HG02678 (cell line): ENCODE measurements at regions not wholly inside any gene's neighbourhood (a gene's known extent, or its start where the extent isn't known, plus 50 kb on each side); places are given as distances from the start of the nearest gene placed in this dataset.
"Not testable (repeated sequence)": the region's sequence is repeated elsewhere in the genome, so short reads cannot be mapped to it uniquely, and the experiment has no call there.

Source experiments
- ATAC-seq: cut with Tn5 transposase; IDR thresholded peaks from one replicate; pipeline ENCODE4 v1.9.1; 2021; ENCODE audit warnings: mild to moderate bottlenecking, moderate library complexity; ENCODE audit not compliant: unreplicated experiment

DNA sequence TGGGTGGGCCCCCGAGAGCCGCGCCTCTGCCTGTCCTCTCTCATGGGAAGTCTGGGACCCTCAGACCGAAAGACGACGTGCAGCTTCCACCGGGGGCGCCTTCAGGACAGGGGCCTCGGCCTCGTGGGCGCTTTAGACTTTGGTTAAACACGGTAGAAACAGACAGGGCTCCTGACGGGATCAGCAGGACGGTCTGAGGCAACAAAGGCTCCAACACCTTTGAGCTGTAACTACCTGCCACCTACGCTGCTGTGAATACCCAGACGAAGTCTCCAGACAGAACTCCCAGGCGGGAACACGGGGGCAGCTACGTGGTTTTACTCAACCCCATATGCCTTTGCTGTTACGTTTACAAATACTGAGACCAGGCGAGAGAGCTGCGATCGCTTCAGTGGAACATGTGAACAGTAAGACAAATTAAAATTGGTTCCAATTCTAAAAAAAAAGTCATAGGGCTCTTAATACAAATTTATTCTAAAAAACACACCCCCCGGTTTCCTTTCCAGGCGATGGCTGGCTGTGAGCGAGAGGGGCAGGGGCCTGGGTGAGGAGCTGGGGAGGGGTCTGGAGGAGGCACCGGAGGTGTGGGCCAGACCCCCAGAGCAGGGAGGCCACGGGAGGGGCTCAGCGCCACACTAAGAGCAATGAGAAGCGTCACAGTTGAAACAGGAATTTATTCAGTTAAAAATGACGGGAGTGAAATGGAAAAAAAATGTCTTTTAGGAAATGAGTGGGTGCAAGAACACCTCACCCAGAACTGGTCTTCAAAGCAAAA lies 453.2 kb downstream of the QKI start:
- no peak for ATAC-seq

DNA sequence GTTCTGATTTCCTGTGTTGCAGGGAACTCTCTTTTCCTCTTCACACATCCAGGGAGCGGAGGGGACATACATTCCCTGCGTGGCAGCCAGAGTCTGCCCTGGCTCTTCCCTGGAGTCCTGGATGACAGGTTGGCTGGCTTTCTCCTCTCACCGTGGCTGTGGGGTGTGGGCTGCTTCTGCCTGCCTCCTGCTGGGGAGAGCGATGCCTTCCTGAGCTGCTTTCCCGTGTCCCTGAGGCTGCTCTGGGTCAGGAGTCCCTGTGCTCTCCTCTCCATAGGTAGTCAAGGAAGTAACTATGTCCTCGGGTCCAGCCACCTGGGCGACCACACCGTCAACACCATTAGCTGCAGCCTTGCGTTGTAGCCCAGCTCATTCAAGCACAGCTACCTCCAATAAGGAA lies 451.7 kb downstream of the QKI start:
- ATAC-seq = no peak

DNA sequence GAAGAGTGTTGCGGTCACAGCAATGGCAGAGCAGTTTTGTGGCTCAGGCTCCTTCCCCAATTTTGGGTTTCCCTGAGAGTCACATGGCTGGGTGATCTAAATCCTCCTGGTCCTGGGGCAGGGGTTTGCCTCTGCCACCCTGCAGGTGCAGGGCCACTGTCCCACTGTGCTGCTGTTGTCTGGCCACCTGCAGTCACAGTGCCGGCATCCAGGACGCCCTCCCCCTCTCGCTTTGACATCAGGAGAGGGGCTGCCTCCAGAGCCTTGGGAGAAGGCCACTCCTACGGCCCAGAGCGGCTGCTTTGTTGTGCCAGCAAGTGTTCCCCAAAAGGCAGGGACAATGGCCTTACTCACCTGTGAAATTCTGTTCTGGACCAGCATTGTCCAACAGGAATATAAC lies 449.0 kb downstream of the QKI start:
- ATAC-seq = no peak

DNA sequence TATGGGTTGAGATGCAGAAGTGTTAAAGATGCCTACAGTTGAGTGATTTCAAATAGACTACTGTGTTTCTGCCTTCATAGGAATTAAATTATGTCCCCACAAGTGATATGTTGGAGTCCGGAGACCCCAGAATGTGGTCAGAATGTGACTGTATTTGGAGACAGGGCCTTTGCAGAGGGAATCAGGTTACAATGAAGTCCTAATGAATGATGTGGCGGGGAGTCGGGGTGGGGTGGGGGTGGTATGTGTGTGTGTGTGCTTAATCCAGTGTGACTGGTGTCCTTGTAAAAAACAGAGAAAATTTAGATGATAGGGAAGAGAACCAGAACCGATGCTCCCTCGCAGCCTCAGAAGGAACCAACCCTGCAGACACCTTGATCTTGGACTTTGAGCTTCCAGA lies 448.2 kb downstream of the QKI start:
- ATAC-seq = no peak

DNA sequence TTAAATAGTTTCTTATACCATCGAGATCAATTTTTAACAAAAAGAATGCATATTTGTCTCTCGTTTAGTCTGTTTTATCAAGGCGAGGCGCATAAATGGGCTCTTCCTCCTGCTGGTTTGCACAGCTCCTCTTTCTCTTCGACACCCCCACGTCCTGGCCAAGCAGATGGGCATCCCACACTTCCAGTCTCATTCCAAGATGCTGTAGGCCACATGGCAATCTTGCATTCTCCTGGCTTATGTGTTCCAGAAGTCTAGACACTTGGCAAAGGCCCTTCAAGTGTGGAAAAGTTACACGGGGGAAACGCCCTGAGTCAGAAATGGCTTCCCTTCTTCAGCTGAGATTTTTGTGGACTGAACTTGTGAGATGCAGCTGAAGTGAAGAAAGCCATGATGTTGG lies 447.1 kb downstream of the QKI start:
- ATAC-seq = no peak

DNA sequence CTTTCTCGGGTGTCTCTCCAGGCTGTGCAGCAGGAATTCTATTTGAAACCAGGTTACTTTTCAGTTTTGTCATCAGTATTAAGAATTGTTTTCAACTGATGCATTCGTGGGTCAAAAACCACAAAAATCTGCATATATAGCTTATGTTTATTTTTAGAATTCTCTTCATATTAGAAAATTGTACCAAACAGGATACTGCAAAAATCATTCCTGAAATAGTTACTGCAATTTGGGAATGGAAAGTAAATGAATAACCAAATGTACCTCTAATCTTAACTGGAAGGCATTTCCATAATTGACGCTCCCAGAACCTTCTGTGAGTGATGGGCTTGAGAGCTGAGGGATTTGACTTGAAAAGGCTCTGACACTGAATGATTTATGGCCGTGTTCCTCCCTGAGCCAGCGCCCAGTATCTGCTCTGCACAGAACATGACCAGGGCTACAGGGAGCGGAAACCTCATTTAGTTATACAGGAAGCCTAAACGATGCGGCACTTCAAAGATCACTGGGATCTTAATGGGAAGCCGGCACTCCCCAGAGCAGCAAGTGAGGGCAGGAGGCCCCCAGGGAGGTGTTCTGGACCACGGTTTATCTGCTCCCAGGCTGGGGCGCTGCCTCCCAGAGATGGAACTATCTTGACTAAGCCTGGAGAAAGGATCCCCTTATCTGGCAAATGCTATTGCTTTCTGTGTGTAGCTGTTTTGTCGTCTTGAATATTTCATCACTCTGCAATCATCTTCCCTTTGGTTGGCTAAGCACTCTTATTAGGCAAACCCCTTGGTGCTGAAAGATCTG lies 446.0 kb downstream of the QKI start:
- no peak for ATAC-seq

DNA sequence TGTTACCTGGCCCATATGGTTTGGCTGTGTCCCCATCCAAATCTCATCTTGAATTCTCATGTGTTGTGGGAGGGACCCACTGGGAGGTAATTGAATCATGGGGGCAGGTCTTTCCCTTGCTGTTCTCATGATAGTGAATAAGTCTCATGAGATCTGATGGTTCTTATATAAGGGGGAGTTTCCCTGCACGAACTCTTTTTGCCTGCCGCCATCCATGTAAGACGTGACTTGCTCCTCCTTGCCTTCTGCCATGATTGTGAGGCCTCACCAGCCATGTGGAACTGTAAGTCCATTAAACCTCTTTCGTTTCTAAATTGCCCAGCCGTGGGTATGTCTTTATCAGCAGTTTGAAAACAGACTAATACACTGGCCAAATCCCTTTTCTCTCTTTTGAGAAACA lies 444.4 kb downstream of the QKI start:
- not testable (repeated sequence) for ATAC-seq

DNA sequence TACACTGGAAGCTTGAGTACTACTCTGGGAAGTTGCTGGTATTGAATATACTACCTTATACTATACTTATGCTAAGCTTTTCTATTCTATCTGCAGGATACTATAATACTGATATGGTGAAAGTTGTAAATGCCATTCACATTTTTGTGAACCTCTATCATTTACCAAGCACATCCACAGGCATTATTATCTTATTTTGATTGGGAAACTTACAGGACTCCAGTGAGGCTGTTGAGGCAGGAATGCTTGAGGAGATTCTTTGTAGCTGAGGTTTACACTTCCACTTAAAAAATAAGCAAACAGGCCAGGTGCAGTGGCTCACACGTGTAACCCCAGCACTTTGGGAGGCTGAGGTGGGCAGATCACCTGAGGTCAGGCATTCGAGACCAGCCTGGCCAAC lies 442.9 kb downstream of the QKI start:
- ATAC-seq = no peak

DNA sequence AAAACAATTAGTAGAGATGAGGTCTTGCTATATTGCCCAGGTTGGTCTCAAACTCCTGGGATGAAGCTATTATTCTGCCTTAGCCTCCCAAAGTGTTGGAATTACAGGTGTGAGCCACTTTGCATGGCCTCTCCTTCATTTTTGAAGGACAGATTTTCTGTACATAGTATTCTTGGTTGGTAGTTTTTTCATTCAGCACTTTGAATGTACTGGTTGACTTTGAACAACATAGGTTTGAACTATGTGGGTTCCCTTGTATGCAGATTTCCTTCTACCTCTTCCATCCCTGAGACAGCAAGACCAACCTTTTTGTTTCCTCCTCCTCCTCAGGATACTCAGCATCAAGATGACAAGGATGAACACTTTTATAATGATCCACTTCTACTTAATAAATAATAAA lies 436.4 kb downstream of the QKI start:
- ATAC-seq = no peak

DNA sequence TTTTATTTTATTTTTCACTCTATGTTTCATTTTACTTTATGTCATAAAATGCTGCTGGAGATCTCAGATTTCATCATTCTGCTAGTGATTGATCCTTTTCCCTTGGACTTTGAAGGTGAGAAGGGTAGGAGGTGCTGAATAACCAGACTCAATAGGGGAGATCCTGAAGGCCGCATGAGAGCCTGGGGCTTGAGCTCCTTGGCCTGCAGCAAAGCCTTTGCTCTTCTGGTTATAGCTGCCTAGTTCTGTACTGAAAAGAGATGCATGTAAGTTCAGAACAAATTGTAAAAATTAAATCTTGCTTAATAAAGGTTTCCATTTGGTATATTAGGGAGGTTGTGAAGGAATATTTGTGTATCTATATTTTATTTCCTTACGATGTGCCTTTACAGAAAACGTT lies 430.2 kb downstream of the QKI start:
- ATAC-seq = no peak

DNA sequence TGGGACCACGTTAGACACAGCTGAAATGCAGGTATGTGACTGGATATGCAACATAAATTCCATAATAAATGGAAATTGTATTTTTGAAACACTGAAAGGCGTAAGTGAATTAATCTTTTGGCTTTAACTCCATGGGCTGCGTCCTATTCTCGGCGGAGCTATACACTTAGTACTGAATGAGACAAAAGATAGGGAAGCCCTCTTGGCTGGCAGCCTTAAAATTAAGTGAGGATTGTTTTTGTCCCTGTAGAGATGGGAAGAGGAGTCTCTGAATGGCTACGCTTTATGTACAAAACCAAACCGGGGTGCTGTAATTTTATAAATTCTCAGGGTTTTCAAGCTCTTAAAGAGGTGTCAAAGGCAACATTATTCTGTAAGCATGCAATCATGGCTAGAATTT lies 429.8 kb downstream of the QKI start:
- ATAC-seq = no peak

DNA sequence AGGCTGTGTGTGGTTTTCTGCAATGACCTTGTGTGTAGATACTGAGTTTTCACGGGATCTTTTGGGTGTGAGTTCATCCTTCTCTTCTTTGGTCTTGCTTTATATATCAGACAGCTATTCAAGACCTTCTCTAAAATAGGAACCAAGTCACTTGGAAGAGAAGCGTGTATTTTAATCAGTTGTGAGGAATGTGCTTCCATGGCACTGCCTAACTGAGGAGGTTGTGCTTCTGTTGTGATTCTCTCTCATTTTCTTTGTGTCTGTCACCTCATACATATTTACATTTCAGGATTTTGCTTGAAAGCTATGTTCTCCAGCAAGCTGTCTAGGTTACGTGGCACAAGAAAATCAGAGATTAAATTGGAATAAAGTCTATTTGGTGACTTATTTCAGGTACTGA lies 428.7 kb downstream of the QKI start:
- no peak for ATAC-seq

DNA sequence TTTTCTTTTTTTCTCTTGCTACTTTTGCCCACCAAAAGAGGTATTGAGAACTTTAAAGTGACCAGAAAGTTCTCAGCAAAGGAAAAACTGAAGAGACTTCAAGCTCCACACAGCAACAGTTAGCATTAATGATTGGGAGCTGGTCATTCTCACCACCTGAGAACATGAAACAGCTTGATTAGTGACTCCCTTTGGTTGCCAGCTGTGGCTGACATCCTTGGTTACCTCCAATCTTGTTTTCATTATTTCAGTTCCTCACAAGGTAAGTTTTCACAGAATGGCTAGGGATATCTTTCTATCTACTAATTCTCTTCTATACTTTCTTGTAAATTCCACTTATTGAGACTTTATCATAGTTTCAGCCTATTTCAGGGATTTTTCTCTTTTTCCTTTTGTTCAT lies 427.9 kb downstream of the QKI start:
- ATAC-seq = no peak

DNA sequence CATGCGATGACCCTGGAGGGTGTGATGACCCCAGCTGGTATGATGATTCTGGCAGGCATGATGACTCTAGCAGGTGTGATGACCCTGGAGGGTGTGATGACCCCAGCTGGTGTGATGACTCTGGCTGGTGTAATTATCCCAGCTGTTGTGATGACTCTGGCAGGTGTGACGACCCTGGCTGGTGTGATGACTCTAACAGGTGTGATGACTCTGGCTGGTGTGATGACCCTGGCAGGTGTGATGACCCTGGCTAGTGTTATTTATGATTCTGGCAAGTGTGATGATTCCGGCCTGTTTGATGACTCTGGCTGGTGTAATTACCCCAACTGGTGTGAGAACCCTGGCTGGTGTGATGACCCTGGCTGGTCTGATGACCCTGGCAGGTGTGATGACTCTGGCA lies 427.2 kb downstream of the QKI start:
- ATAC-seq = no peak

DNA sequence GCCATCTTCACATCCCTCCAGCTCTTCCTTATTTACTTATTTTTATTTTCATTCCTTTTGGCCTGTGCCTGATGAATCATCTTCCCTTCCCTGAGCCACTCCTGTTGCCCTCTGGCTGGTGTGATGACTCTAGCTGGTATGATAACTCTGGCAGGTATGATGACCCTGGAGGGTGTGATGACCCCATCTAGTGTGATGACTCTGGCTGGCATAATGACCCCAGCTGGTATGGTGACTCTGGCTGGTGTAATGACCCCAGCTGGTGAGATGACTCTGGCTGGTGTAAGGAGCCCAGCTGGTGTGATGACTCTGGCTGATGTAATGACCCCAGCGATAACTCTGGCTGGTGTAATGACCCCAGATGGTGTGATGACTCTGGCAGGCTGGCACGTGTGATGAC lies 426.8 kb downstream of the QKI start:
- no peak for ATAC-seq

DNA sequence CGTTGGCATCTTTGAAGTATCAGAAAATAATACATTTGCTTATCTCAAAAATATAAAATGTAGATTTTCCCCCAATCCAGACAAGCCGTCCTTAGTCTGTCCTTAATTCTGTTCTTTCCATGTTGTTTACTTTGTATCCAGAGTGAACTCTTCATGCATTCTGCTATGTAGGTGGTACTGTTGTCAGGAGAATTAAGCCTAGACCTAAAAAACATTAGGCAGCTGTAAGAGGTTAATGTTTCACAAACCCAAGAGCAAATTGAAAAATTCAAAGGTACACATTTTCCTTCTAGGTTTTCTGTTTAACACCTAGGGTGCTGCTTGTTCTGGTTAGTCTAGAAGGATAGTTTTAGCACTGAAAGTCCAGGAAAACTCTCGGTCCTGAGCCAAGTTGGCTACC lies 426.4 kb downstream of the QKI start:
- no peak for ATAC-seq

DNA sequence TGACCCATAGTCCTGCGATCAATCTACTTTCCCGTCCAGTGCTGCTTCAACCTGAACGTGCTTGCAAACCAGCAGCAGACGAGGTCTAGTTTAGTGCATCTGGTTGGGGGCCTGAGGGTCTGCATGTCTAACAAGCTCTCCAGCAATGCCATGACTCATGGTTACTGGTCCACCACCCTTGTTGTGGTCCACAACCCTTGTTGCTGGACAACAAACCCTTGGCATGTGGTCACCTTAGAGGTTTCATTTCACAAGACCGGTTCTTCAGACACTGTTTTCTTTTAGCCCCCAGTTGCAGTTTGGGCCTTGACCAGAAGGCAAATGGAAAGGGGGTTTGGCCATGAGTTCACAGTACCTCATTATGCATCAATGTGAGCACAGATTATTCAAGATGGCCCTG lies 424.8 kb downstream of the QKI start:
- no peak for ATAC-seq

DNA sequence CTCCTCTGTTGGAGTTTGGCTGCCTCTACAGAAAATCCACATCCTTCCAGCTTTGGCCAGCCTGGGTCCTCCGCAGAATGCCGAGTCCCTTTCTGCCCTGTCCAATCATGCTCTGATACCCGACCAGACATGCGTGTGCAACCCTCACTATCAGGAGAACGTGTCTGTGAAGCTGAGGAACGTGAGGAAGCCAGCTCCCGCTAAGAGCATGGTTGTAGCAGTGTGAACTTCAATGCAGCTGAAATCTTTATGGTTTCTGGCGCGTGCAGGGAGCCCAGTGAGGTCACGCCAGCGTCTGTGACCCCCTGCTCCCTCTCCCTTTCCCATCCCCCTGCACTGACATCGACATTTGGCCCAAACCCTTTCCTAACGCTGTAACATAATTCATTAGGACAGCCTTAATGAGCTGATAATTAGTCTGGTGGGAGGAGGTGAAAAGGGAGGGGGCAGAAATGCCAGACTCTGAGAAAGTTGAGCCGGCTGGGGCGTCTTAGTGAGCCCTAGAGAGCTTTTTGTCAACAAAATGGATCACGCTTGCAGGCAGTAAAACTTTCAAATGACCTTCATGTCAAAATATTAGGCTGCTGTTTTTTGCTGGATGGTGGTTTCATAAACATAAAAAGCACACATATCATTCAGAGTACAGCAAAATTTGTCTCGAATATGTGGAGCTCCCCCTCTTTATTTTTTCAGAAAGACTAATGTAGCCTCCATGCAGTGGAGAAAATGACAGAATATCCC lies 423.3 kb downstream of the QKI start:
- no peak for ATAC-seq

DNA sequence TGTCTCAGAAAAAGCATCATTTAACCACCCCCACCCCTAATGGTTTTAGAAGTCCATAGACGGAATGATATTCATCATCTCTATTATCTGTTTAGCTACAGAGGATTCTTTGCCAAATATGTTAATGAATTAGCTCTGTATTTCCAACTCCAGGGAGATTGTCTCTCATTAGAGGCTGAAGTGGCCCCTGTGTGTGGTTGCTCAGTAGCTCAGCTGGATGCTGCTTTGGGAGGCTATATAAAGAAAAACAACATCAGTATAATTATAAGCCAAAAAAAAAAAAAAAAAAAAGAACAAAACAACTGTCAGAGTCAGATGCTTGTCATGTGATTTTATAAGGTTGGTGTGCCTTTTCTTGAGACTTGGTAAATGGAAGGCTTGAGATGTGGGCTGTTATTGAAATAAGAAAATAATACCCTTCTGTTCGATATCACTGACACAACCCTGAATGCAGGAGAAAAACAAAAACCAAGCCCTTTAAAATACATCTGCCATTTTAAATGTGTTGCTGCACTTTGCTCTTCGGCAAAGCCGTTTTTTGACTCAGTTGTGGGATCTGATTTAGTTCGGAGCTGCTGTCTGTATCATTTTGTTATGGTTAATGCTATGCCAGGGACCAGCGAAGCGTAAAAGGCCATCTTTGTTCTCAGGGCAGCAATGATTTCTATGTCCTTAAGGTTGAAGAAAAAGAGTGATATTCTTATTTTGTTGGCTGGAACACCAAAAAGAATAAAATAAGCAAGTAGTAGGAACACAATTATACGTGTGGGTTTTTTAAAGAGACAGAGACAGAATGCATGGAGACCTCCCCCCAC lies 422.6 kb downstream of the QKI start:
- no peak for ATAC-seq

DNA sequence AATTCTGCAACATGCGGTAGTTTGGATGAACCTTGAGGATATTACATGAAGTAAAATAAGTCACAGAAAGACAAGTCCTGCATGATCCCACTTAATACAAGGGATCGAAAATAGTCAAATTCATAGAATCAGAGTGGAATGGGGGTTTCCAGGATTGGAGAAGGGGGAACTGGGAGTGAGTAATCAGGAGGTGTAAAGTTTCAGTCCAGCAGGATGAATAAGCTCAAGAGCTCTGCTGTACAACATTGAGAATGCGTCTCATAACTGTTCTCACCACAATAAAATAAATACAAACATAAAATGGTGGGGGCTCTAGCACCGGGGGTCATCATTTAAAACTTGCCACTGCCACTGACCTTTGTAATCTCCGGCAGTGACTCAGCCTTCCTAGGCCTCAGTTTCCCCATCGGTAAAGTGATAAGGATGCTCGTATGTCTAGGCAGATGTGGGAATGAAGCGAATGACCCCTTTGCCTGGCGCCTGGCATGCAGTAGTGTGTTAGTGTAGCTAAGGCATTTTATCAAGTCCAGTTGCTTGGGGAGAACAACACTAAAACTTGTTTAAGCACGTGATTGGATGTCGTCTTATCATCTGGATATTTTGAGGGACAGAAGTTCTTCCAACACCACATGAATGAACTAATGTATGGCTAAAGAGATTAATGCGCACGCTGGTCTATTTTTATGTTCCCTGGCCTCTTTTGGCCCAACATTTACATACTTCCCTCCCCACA lies 421.1 kb downstream of the QKI start:
- ATAC-seq = no peak
